ENCODE measurements at regions not wholly inside any gene's neighbourhood (a gene's known extent, or its start where the extent isn't known, plus 50 kb on each side); places are given as distances from the start of the nearest gene placed in this dataset.

DNA sequence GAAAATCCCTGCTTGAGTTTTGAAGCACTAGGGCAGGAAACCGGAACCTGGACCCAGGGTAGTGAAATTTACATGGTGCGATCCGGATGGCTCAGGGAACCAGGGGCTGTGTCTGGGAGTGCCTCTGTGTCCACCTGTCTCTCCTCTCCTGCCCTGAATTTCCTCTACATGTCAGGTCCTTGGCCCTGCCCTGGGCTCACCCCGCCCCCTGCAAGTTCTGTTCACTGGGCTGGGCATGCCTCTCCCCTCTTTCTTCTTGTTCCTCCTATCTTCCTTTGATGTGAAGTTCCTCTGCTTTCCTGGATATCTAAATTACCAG lies 435.9 kb upstream of the RBMS3 start:
- TF ChIP-seq, protein P1, sequence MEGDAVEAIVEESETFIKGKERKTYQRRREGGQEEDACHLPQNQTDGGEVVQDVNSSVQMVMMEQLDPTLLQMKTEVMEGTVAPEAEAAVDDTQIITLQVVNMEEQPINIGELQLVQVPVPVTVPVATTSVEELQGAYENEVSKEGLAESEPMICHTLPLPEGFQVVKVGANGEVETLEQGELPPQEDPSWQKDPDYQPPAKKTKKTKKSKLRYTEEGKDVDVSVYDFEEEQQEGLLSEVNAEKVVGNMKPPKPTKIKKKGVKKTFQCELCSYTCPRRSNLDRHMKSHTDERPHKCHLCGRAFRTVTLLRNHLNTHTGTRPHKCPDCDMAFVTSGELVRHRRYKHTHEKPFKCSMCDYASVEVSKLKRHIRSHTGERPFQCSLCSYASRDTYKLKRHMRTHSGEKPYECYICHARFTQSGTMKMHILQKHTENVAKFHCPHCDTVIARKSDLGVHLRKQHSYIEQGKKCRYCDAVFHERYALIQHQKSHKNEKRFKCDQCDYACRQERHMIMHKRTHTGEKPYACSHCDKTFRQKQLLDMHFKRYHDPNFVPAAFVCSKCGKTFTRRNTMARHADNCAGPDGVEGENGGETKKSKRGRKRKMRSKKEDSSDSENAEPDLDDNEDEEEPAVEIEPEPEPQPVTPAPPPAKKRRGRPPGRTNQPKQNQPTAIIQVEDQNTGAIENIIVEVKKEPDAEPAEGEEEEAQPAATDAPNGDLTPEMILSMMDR (IDR thresholded peaks at IDR 0.05) = no peak
- no peak overlapping the region for H3K4me3 ChIP-seq
- H3K4me1 ChIP-seq = no peaks in the 10 kb centered on the region
- H3K9me3 ChIP-seq = no peaks in the 10 kb centered on the region
- intact Hi-C loops (cut with DNase I) = no loop called here
- no peak for DNase-seq (ENCODE audit: low spot score in 2 of 2)
- H3K27ac ChIP-seq = no peak overlapping the region
- no peaks in the 10 kb centered on the region for H3K36me3 ChIP-seq
- no peaks in the 10 kb centered on the region for H3K27me3 ChIP-seq

DNA sequence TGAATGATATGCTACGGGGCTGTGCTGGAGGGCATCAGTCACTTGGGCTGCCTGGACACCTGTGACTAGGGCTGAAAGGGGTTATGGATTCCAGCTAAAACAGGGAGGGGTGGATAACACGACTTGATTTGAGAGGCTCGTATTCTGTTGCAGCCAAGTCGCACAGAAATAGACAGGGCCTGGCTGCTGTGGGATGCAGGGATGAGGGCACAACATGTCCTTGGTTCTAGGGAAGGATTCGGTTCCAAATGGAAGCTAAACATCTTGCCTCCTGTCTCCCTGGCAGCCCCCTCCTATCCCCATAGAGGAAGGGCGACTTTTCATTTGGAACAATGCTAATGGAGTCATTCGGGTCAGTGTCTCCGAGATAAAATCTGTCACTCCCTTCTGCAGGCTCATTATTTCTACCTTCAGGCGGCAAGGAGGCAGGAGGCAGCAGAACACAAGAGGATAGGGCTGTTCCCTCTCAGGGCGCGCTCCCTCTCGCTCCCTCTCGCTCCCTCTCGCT lies 433.8 kb upstream of the RBMS3 start:
- DNase-seq (ENCODE audit: low spot score in 2 of 2) = no peak
- no peaks in the 10 kb centered on the region for H3K27me3 ChIP-seq
- no peaks in the 10 kb centered on the region for H3K36me3 ChIP-seq
- H3K4me1 ChIP-seq = no peaks in the 10 kb centered on the region
- H3K27ac ChIP-seq = no peak overlapping the region
- no peak overlapping the region for H3K4me3 ChIP-seq
- no peaks in the 10 kb centered on the region for H3K9me3 ChIP-seq
- TF ChIP-seq, protein P1 (IDR thresholded peaks at IDR 0.05) = no peak
- intact Hi-C loops (cut with DNase I) = no loop called here

DNA sequence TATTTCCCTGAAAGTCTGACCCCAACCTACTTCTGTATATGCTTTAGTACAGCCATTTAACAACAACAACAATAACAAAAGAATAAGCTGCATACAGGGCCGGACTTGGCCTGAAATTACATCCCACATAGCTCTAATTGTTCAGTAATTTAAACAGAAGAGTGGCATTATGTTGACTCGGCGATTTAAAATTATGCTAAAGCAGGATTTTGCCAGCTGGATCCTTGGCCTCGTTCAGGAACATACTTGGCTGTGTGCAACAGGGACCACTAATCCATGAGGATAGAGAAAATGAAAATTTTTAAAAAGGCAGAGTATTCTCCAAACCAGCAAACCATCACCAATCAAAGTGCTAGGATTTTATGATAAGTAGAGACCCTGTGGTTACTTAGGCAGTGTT lies 433.1 kb upstream of the RBMS3 start:
- no peaks in the 10 kb centered on the region for H3K36me3 ChIP-seq
- no peak for DNase-seq (ENCODE audit: low spot score in 2 of 2)
- TF ChIP-seq, protein P1 (IDR thresholded peaks at IDR 0.05) = no peak
- no peak overlapping the region for H3K27ac ChIP-seq
- intact Hi-C loops (cut with DNase I) = no loop called here
- no peaks in the 10 kb centered on the region for H3K4me1 ChIP-seq
- no peaks in the 10 kb centered on the region for H3K27me3 ChIP-seq
- no peaks in the 10 kb centered on the region for H3K9me3 ChIP-seq
- H3K4me3 ChIP-seq = no peak overlapping the region

- TF ChIP-seq, protein P1 (IDR thresholded peaks at IDR 0.05) = no peak
- intact Hi-C loops (cut with DNase I) = no loop called here
- H3K4me3 ChIP-seq = no peak overlapping the region
- no peak for DNase-seq (ENCODE audit: low spot score in 2 of 2)
- H3K27ac ChIP-seq = no peak overlapping the region
- H3K4me1 ChIP-seq = no peaks in the 10 kb centered on the region
- no peaks in the 10 kb centered on the region for H3K36me3 ChIP-seq
- no peaks in the 10 kb centered on the region for H3K9me3 ChIP-seq
- H3K27me3 ChIP-seq = no peaks in the 10 kb centered on the region
These were observed 430.7 kb upstream of the RBMS3 start for GRCh38 chr3:28850186-28850585.

DNA sequence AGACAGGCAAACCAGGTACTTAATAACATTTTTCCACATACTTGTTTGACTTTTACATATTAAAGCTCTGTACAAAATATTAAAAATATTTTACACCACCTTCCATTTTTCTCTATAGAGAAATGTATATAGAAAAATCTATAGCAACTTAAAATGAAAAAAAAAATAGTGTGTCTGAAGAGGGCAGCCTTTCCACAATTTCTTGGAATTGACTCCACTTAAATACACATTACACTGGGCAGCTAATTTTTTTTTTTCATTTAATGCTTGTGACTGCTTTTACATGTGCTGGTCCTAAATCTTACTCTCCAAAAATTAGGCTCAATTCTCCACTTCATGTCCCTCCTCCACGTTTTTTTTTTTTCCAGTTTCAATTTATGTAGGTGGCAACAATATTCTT lies 427.0 kb upstream of the RBMS3 start:
- H3K9me3 ChIP-seq = no peaks in the 10 kb centered on the region
- no peaks in the 10 kb centered on the region for H3K4me1 ChIP-seq

More for the DNA sequence above, 427.0 kb upstream of the RBMS3 start:
- no peak for DNase-seq (ENCODE audit: low spot score in 2 of 2)
- TF ChIP-seq, protein P1 (IDR thresholded peaks at IDR 0.05) = no peak
- Histone ChIP-seq H3K27me3 (no peaks in the 10 kb centered on the region), H3K36me3 (no peaks in the 10 kb centered on the region), H3K27ac (no peak overlapping the region), H3K4me3 (no peak overlapping the region)
- intact Hi-C loops (cut with DNase I) = no loop called here

Data from ascending aorta (tissue), 2 donors.